ENCODE measurements at regions not wholly inside any gene's neighbourhood (a gene's known extent, or its start where the extent isn't known, plus 50 kb on each side); places are given as distances from the start of the nearest gene placed in this dataset.

GRCh38 chr2:120922571-120923332 is 187.1 kb downstream of the GLI2 start:
- no peak for DNase-seq

DNA sequence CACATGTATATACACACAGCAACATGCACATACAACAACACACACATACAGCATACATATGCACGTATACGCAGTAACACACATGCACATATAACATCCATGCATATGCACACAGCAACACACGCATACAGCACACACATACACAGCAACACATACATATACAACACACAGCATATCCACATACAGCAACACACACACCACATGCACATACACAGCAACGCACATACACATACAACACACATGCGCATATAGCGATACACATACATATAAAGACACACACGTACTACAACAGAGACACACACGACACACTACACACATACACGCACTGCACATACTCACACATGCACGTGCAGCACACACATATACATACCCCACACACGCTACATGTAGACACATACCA is 187.8 kb downstream of the GLI2 start:
- DNase-seq = no peak

GRCh38 chr2:120924924-120925323 is 189.3 kb downstream of the GLI2 start:
- DNase-seq = no peak

DNA sequence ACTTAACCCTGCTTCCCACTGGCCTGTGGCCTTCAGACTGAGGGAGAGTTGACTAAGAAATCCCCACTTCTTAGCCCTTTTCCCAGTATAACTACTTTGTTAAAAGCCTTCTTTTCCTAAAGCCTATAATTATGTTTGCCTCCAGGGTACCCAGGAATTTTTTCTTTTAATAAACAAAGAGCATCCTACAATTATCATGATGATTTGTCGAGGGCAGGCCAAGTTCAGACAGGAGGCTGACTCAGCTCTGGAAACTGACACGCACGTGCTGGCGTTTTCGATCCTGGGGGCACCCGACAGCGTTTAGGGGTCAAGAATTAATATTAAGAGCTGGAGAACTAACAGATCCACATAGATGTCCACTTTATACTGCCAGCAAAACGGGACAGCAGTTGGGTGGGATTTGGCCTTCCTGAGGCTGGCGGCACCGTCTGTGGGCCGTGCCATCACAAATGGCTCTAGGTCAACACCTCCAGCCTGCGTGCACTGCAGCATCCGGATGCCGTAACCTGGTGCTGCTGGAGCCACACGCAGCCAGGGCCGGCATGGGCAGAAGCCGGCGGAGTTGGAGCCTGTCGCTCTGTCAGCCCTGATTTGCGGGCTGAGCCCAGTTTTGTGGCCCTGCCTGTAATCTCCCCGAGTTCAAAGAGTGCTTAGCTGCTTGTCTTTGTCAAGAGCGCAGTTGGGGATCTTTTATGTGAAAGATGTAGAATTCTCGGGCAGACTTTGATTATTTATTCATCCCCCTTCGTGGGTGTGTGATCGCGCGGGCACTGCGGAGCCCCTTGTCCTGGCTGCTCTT is 191.0 kb downstream of the GLI2 start:
- peak; percentile 82 for DNase-seq

DNA sequence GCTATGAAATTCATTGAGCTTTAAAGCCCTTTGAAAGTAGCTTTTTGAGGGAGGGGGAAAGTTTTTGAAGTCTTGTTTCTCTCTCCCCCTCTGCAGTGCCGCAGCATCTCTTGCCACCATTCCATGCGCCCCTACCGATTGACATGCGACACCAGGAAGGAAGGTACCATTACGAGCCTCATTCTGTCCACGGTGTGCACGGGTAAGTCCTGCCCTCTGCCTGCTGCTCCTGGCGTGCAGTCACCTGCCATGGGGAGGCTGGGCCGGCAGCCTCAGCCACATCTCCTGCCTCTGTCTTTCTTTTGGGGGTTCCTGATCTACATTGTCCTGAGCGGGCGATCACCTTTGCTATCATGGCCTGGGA is 191.6 kb downstream of the GLI2 start:
- no peak for DNase-seq

DNA sequence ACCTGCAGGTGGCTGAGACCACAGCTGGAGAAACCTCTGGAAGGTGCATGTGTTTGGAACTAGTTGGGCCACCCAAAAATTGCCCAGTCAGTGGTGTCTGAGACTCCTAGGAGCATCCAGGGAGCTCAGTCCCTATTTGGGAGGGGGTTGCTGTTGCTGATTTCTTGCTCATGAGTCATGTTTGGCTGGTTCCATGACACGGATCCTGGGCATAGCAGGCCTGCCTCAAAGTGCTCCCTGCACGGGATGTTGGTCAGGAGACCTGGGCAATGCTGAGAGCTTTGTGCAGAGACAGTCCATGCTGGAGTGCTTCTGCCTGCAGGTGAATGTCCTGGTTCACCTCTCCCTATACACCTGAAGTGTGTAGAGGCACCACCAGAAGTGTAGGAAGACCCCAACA is 194.2 kb downstream of the GLI2 start:
- no peak for DNase-seq

DNA sequence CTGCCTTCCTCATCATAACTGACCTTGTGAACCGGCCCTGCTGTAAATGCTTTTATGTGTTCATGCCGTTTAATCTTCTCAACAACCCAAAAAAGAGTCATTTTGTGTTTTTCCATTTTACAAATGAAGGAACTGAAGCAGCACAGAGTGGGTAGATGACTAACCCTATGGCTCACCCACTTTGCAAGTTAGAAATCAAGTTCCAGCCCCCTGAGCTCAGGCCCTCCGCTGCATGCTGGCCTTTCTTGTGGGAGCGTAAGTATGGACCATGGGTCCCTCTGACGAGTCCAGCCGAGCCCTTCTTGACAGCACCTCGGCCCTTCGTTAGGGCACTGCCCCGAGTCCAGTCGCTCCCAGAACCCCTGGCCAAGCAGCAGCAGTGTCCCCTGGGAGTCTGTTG is 194.6 kb downstream of the GLI2 start:
- no peak for DNase-seq

DNA sequence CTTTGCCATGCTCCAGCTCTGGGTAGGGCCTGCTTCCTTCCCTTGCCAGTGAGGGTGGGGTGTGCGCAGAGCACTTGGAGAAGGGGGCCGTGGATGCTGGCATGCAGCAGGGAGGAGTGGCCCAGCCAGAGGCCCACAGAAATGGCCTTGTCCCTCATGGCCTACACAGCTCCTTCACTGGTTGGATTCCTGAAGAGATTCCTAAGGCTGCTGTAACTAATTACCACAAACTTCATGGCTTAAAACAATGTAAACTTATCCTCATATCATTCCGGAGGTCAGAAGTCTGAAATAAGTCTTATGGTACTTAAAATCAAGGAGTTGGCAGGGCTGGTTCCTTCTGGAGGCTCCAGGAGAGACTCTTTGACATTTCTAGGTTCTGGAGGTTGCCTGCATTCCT is 195.2 kb downstream of the GLI2 start:
- DNase-seq = no peak

DNA sequence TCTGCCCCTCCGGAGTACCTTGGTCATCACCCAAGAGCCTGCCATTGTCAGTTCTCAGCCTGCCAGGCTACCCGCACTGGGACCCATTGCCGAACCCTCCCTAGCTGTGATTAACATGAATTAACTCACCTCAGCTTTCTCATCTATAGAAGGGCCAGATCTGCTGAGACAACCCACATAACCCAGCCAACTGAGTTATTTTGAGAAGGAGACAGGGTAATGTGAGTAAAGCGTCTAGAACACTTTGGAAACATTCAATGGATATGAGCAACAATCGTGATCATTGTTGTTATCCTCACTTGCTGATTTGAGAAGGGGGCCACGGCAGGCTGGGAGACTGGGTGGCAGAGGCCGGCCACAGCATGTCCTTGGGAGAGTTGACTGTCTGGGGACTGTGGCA is 196.8 kb downstream of the GLI2 start:
- no peak for DNase-seq

DNA sequence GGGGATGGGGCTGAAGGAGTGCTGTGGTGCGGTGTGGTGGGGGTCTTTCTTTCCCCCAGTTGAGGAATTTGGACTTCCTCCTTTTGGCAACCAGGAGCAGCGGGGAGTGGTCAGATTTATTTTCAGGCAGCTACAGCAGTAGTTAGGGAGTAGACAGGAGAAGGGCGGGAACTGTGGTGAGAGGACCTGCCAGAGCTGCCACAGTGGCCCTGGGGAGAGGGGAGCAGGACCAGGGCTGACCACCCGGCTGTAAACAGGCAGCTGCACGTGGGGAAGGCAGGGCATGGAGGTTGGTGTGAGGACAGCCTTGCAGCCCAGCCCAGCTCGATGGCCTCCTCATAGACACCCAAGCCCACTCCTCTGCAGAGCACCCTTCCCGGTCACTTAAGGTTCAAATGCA is 197.2 kb downstream of the GLI2 start:
- DNase-seq = no peak

DNA sequence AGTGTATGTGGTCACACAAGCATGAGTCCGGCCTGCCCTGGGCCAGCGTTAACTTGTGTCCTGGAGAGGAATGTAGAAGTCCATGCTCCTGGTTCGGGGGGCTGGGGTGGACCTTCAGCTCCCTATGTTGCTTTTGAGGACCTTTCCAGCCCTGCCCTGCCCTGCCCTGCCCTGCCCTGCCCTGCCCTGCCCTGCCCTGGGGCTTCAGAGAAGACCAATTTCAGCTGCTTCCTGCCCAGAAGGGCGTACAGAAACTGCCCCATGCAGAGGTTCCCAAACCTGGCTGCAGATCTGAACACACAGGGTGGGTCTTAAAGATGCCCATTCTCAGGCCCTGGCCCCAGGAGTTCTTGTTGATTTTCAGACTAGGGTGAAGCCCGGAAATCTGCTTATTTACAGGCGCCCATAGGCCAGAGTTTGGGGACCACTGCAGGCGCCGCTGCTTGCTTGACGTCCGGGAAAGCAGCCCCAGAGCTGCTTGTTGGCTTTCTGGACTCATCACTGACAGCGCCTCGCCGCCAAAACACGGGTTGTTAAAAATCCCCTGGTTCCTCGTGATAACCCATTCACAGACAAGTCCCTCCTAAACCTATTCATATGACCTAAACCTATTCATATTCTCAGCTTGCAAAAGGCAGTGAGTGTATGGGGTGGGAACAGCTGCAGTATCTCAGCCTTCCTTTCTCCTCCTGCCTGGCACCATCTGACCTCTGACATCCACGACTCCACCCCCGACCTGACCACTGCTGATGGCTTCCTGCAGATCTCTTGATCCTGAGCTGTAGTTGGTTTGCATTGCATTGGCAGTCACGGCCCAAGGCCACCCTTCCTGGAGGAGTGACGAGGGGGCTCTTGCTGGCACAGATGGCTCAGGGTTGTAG is 198.3 kb downstream of the GLI2 start:
- DNase-seq = no peak

DNA sequence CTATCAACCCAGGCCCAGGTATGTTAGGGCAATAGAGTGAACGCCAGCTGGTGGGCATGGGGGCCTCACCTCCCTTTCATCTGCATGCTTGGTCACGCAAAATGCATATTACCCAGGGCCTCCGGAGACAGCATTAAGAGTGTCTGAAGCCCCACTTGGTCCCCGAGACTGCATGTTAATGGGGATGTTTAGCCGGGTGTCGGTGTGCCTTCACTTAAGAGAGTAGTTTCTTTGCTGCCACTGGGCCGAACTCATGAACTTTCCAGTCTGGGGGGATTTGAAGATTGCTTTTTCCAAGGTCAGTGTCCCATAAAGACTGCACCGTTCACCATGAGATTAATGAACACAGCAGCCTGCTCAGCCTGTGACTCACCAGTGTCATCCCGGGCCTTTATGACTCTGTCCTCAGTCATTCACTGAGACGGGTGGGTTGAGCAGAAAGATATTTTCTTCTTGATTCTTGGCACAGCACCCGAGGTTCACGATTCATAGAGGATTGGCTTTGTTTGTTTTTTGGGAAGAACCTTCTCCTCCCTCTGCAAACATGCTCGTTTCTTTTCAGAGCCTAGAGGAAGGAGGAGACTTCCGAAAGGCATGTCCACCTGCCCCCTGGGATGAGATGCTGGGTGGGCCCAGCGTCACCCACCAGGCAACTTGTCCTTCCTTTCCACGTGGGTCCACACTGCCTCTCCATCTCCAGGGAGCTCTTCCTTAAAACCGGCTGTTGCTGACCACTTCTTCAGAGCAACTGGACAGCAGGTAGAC is 199.1 kb downstream of the GLI2 start:
- peak; percentile 31 for DNase-seq

GRCh38 chr2:120935339-120936313 is 200.0 kb downstream of the GLI2 start:
- DNase-seq = no peak

- DNase-seq = no peak
These were observed 201.0 kb downstream of the GLI2 start for GRCh38 chr2:120936476-120937334.

GRCh38 chr2:120937686-120938044 is 202.0 kb downstream of the GLI2 start:
- no peak for DNase-seq

DNA sequence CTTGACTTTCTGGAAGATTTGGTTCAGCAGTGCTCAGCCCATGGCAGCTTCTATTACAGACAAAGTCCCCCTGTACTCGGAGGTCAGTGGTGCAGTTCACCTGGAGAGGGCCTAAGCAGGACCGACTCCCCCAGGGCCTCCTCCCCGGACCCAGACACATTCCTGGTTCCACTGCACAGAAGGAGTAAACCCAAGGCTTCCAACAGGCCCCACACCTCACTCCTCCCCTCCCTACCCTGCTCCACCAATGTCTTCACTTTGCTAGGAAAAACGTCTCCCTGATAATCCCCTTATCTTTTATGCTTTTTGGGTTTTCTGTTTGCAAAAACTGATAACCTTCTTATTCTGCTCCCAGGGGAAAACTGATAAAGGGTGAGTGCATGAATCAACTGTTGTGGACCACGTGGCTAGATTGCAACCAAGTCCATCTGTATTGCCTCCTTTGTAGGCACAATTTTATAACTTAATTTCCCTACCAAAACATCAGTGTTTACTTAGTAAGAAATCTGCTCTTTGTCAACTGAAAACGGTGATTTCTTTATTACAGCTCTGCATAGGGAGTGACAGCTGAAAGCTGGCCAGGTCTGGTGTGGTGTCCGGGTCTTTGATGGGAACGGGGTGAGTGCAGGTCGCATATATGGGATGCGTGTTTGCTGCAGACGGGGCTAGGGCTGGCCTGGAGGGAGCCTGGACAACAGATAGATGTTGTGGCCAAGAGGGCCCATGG is 202.5 kb downstream of the GLI2 start:
- DNase-seq = peak; percentile 2

DNA sequence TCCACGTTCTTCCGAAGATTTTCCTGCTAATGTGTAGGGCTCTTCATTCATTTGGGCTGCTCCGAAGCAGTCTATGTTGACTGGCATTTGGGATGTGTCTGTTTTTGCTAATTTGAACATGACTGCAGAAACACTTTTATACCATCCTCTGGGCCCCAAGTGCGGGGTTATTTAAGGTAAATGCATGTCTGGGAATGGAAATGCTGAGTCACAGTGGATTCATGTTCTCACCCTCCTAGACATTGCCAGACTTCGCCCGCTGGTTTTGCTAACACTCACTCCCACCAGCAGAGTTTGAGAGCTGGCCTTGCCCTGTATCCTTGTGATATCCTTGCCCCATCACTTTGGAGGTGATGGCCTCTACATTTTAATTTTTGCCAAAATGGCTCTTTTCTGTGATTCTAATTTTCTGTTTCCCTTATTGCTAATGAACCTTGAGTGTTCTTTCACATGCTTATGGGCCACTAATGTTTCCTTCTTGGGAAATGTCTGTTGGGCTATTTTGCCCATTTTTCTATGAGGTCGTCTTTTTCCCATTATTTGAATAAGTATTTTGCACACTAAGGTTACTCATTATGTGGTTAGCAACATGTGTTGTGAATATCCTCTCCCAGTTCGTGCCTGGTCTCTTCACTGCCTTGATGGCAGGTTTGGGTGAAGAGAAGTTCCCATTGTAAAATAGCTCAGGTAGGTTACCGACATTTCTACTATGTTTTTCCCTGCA is 204.1 kb downstream of the GLI2 start:
- DNase-seq = no peak

- no peak for DNase-seq
These were observed 204.6 kb downstream of the GLI2 start for GRCh38 chr2:120940319-120940696.

- no peak for DNase-seq
These were observed 205.1 kb downstream of the GLI2 start for GRCh38 chr2:120940726-120941256.

All from NCI-H69 (cell line).